ENCODE measurements at regions not wholly inside any gene's neighbourhood (a gene's known extent, or its start where the extent isn't known, plus 50 kb on each side); places are given as distances from the start of the nearest gene placed in this dataset.

GRCh38 chrX:30950391-30950790 lies 61.3 kb upstream of the TAB3 start:
- no peak overlapping the region for H3K4me3 Mint-ChIP-seq
- peak overlapping the region; percentile 92 for H3K27ac Mint-ChIP-seq
- no peaks in the 10 kb centered on the region for H3K27me3 Mint-ChIP-seq
- no peak for DNase-seq (ENCODE audit: extremely low spot score, unreplicated experiment)
- no peaks in the 10 kb centered on the region for H3K36me3 Mint-ChIP-seq
- no peaks in the 10 kb centered on the region for H3K4me1 Mint-ChIP-seq (ENCODE audit: unreplicated experiment)
- peaks cover 13% of the 10 kb centered on the region for H3K9me3 Mint-ChIP-seq
- TF ChIP-seq CTCF (conservative IDR thresholded peaks at IDR 0.05): no peak

- H3K9me3 Mint-ChIP-seq: peaks cover 13% of the 10 kb centered on the region
- H3K27ac Mint-ChIP-seq: no peak overlapping the region
- H3K36me3 Mint-ChIP-seq: no peaks in the 10 kb centered on the region
- H3K4me1 Mint-ChIP-seq (ENCODE audit: unreplicated experiment): no peaks in the 10 kb centered on the region
- TF ChIP-seq CTCF (conservative IDR thresholded peaks at IDR 0.05): no peak
- no peak overlapping the region for H3K4me3 Mint-ChIP-seq
- DNase-seq (ENCODE audit: extremely low spot score, unreplicated experiment): no peak
- no peaks in the 10 kb centered on the region for H3K27me3 Mint-ChIP-seq
These were observed 60.5 kb upstream of the TAB3 start for GRCh38 chrX:30949554-30949953.

GRCh38 chrX:30948626-30949025 lies 59.6 kb upstream of the TAB3 start:
- Mint-ChIP-seq H3K9me3 (peaks cover 13% of the 10 kb centered on the region), H3K4me1 (ENCODE audit: unreplicated experiment) (no peaks in the 10 kb centered on the region), H3K27ac (no peak overlapping the region), H3K27me3 (no peaks in the 10 kb centered on the region), H3K4me3 (no peak overlapping the region), H3K36me3 (no peaks in the 10 kb centered on the region)
- TF ChIP-seq CTCF (conservative IDR thresholded peaks at IDR 0.05): no peak
- no peak for DNase-seq (ENCODE audit: extremely low spot score, unreplicated experiment)

- no peaks in the 10 kb centered on the region for H3K36me3 Mint-ChIP-seq
- H3K9me3 Mint-ChIP-seq: peaks cover 13% of the 10 kb centered on the region
- H3K4me3 Mint-ChIP-seq: no peak overlapping the region
- H3K4me1 Mint-ChIP-seq (ENCODE audit: unreplicated experiment): no peaks in the 10 kb centered on the region
- no peaks in the 10 kb centered on the region for H3K27me3 Mint-ChIP-seq
- no peak overlapping the region for H3K27ac Mint-ChIP-seq
- DNase-seq (ENCODE audit: extremely low spot score, unreplicated experiment): no peak
- no peak for TF ChIP-seq CTCF (conservative IDR thresholded peaks at IDR 0.05)
These were observed 59.0 kb upstream of the TAB3 start for GRCh38 chrX:30948051-30948450.

GRCh38 chrX:30943984-30944383 lies 54.9 kb upstream of the TAB3 start:
- no peaks in the 10 kb centered on the region for H3K27me3 Mint-ChIP-seq
- no peak for DNase-seq (ENCODE audit: extremely low spot score, unreplicated experiment)
- H3K4me1 Mint-ChIP-seq (ENCODE audit: unreplicated experiment): no peaks in the 10 kb centered on the region
- peak overlapping the region; percentile 57 for H3K4me3 Mint-ChIP-seq
- peaks cover 9% of the 10 kb centered on the region for H3K9me3 Mint-ChIP-seq
- peak overlapping the region; percentile 63 for H3K27ac Mint-ChIP-seq
- TF ChIP-seq CTCF (conservative IDR thresholded peaks at IDR 0.05): no peak
- H3K36me3 Mint-ChIP-seq: peaks cover 4% of the 10 kb centered on the region

GRCh38 chrX:30941898-30942297 lies 52.8 kb upstream of the TAB3 start:
- peaks cover 13% of the 10 kb centered on the region for H3K9me3 Mint-ChIP-seq
- no peaks in the 10 kb centered on the region for H3K27me3 Mint-ChIP-seq
- H3K4me1 Mint-ChIP-seq (ENCODE audit: unreplicated experiment): peaks cover 3% of the 10 kb centered on the region
- peaks cover 4% of the 10 kb centered on the region for H3K36me3 Mint-ChIP-seq
- peak overlapping the region; percentile 35 for H3K27ac Mint-ChIP-seq
- H3K4me3 Mint-ChIP-seq: no peak overlapping the region
- no peak for DNase-seq (ENCODE audit: extremely low spot score, unreplicated experiment)
- no peak for TF ChIP-seq CTCF (conservative IDR thresholded peaks at IDR 0.05)

All from type B pancreatic cell (in vitro differentiated cells).